ENCODE measurements at regions not wholly inside any gene's neighbourhood (a gene's known extent, or its start where the extent isn't known, plus 50 kb on each side); places are given as distances from the start of the nearest gene placed in this dataset.

DNA sequence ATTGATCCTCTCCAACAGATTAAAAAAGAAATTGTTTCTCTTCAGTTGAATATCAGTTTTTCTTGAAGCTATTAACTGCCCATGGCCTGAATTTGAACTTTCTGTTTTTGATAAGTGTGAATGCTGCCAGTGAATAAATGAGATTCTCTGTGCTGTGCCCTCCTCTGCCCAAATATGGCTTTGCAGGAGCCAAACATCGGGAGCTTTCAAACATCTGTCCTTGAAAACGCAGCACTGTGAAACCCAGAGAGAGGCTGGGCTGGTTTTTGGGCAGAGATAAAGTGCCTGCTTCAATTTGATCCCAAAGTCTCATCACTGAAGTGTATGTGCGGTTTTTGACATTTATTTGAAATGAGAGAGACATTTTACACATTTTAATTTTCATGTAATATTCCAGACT lies 268.3 kb upstream of the SHH start:
- Histone ChIP-seq H3K9me3 (ENCODE audit: control extremely low read depth in 1 of 3, control insufficient read depth in 2 of 3, insufficient read depth in 1 of 3, low read length in 2 of 3) (peaks cover 0 to 3% (median 0%) of the 10 kb centered on the region in 3 donors), H3K4me2 (replicated peaks; ENCODE audit: low read depth, low read length, poor library complexity, severe bottlenecking) (no peak overlapping the region), H3K9ac (ENCODE audit: low read length) (no peak overlapping the region), H4K20me1 (ENCODE audit: control insufficient read depth, insufficient read depth, low read length, poor library complexity, severe bottlenecking) (no peaks in the 10 kb centered on the region), H3K79me2 (ENCODE audit: control insufficient read depth, insufficient read depth, low read length) (no peaks in the 10 kb centered on the region), H3K4me1 (ENCODE audit: control insufficient read depth in 2 of 2, insufficient read depth in 2 of 2, low read length in 2 of 2) (no peaks in the 10 kb centered on the region), H2AFZ (ENCODE audit: insufficient read depth, low read depth, low read length, poor library complexity, severe bottlenecking) (no peak overlapping the region), H3K27me3 (replicated peaks in 1 of 4; ENCODE audit: control extremely low read depth in 1 of 4, control insufficient read depth in 3 of 4, insufficient read depth in 4 of 4, low read length in 3 of 4) (no peaks in the 10 kb centered on the region), H3K27ac (ENCODE audit: low read length in 2 of 2) (no peak overlapping the region), H3K4me3 (ENCODE audit: control extremely low read depth in 1 of 5, extremely low read depth in 1 of 5, insufficient read depth in 1 of 5, low read depth in 2 of 5, low read length in 4 of 5) (no peak overlapping the region), H3K36me3 (replicated peaks in 1 of 2; ENCODE audit: control extremely low read depth in 1 of 2, control insufficient read depth in 1 of 2, extremely low read depth in 1 of 2, insufficient read depth in 2 of 2, low read length in 1 of 2) (no peaks in the 10 kb centered on the region)
- H3K27ac Mint-ChIP-seq, result no peak overlapping the region
- TF ChIP-seq, protein P1, sequence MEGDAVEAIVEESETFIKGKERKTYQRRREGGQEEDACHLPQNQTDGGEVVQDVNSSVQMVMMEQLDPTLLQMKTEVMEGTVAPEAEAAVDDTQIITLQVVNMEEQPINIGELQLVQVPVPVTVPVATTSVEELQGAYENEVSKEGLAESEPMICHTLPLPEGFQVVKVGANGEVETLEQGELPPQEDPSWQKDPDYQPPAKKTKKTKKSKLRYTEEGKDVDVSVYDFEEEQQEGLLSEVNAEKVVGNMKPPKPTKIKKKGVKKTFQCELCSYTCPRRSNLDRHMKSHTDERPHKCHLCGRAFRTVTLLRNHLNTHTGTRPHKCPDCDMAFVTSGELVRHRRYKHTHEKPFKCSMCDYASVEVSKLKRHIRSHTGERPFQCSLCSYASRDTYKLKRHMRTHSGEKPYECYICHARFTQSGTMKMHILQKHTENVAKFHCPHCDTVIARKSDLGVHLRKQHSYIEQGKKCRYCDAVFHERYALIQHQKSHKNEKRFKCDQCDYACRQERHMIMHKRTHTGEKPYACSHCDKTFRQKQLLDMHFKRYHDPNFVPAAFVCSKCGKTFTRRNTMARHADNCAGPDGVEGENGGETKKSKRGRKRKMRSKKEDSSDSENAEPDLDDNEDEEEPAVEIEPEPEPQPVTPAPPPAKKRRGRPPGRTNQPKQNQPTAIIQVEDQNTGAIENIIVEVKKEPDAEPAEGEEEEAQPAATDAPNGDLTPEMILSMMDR (IDR thresholded peaks at IDR 0.05), result no peak
- TF ChIP-seq EZH2 (IDR thresholded peaks at IDR 0.05; ENCODE audit: borderline replicate concordance, insufficient read depth, low read depth, low read length, poor library complexity, severe bottlenecking), result no peak
- intact Hi-C loops (cut with micrococcal nuclease), result no loop called here
- no peaks in the 10 kb centered on the region for H3K27me3 Mint-ChIP-seq
- no peaks in the 10 kb centered on the region for H3K4me1 Mint-ChIP-seq
- H3K9me3 Mint-ChIP-seq (ENCODE audit: insufficient read depth), result no peaks in the 10 kb centered on the region
- 71% methylated on average over 1 of the region's 3 CpGs for WGBS (ENCODE audit: insufficient coverage)
- CTCF ChIA-PET, result no interaction called here
- POLR2A ChIA-PET, result no interaction called here
- ATAC-seq (ENCODE audit: low read depth) (no peak), DNase-seq (no peak)
- H3K4me3 Mint-ChIP-seq, result no peak overlapping the region

DNA sequence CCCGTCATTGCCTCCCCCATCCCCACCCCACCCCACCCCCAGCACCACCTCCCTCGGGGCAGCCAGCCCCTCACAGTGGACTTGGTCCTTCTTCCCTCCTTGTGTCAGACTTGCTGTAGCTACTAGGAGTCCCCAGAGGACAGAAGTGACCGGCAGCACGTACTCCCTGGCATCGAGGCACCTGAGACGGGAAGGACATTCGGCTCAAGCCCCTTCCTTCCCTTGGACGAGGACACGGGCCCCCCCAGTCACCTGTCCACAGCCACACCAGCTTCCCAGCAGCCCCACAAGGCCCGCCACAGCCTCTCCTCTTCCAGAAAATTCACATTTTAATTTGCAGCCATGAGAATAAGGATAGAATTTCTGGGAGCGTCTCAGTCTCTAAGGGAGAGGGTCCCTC lies 267.8 kb upstream of the SHH start:
- no peaks in the 10 kb centered on the region for H3K4me1 Mint-ChIP-seq
- H3K4me3 ChIP-seq (ENCODE audit: control extremely low read depth in 1 of 5, extremely low read depth in 1 of 5, insufficient read depth in 1 of 5, low read depth in 2 of 5, low read length in 4 of 5), result no peak overlapping the region
- H3K27me3 Mint-ChIP-seq, result no peaks in the 10 kb centered on the region
- intact Hi-C loops (cut with micrococcal nuclease), result no loop called here
- ChIA-PET POLR2A (no interaction called here), CTCF (no interaction called here)
- 80% methylated on average over 9 of the region's 11 CpGs for WGBS (ENCODE audit: insufficient coverage)
- no peaks in the 10 kb centered on the region for H3K4me1 ChIP-seq (ENCODE audit: control insufficient read depth in 2 of 2, insufficient read depth in 2 of 2, low read length in 2 of 2)
- no peak overlapping the region for H3K27ac ChIP-seq (ENCODE audit: low read length in 2 of 2)
- no peak for DNase-seq
- ATAC-seq (ENCODE audit: low read depth), result no peak
- no peak overlapping the region for H3K27ac Mint-ChIP-seq
- H4K20me1 ChIP-seq (ENCODE audit: control insufficient read depth, insufficient read depth, low read length, poor library complexity, severe bottlenecking), result no peaks in the 10 kb centered on the region
- no peaks in the 10 kb centered on the region for H3K79me2 ChIP-seq (ENCODE audit: control insufficient read depth, insufficient read depth, low read length)
- peaks cover 0 to 3% (median 0%) of the 10 kb centered on the region in 3 donors for H3K9me3 ChIP-seq (ENCODE audit: control extremely low read depth in 1 of 3, control insufficient read depth in 2 of 3, insufficient read depth in 1 of 3, low read length in 2 of 3)
- no peaks in the 10 kb centered on the region for H3K27me3 ChIP-seq (replicated peaks in 1 of 4; ENCODE audit: control extremely low read depth in 1 of 4, control insufficient read depth in 3 of 4, insufficient read depth in 4 of 4, low read length in 3 of 4)
- H3K4me3 Mint-ChIP-seq, result no peak overlapping the region
- no peak for TF ChIP-seq EZH2 (IDR thresholded peaks at IDR 0.05; ENCODE audit: borderline replicate concordance, insufficient read depth, low read depth, low read length, poor library complexity, severe bottlenecking)
- TF ChIP-seq, protein P1 (IDR thresholded peaks at IDR 0.05), result no peak
- no peak overlapping the region for H3K9ac ChIP-seq (ENCODE audit: low read length)
- no peaks in the 10 kb centered on the region for H3K36me3 ChIP-seq (replicated peaks in 1 of 2; ENCODE audit: control extremely low read depth in 1 of 2, control insufficient read depth in 1 of 2, extremely low read depth in 1 of 2, insufficient read depth in 2 of 2, low read length in 1 of 2)
- no peak overlapping the region for H3K4me2 ChIP-seq (replicated peaks; ENCODE audit: low read depth, low read length, poor library complexity, severe bottlenecking)
- H2AFZ ChIP-seq (ENCODE audit: insufficient read depth, low read depth, low read length, poor library complexity, severe bottlenecking), result no peak overlapping the region
- no peaks in the 10 kb centered on the region for H3K9me3 Mint-ChIP-seq (ENCODE audit: insufficient read depth)

All from B cell (primary cell).